GM12878 (cell line): ENCODE measurements at regions not wholly inside any gene's neighbourhood (a gene's known extent, or its start where the extent isn't known, plus 50 kb on each side); places are given as distances from the start of the nearest gene placed in this dataset.

Experiments used
- ATAC-seq: fragments of 200-7000 bp; cut with Tn5 transposase; 3 replicates; pipeline ENCODE4 v1.9.1; 2020; ENCODE audit warnings: mild to moderate bottlenecking, moderate library complexity
- BruUV-seq: library from RNA; stranded (reverse); fragments of 400-500 nt; replicated peaks from 2 replicates; lab custom pipeline; 2021; lab: Mats Ljungman, UMichigan
- CTCF ChIA-PET: fragments of 300-600 bp; sonication (Branson Sonifier 250); formaldehyde crosslinking; extraction: SDS; loops from one replicate; lab custom pipeline; 2021; ENCODE audit warnings: inconsistent platforms; lab: Yijun Ruan, JAX
- POLR2A ChIA-PET: fragments of 350-600 bp; formaldehyde crosslinking; extraction: SDS; loops from one replicate; lab custom pipeline; 2021; ENCODE audit warnings: inconsistent platforms; lab: Charles Lee
- RAD21 ChIA-PET: fragments of 300-600 bp; sonication (Branson Sonifier 250); formaldehyde crosslinking; loops from one replicate; lab custom pipeline; 2023; ENCODE audit warnings: antibody characterized with exemption; ENCODE audit not compliant: unreplicated experiment; lab: Charles Lee
- SMC1A ChIA-PET: fragments of 300-600 bp; sonication (Branson Sonifier 250); formaldehyde crosslinking; loops from one replicate; lab custom pipeline; 2023; ENCODE audit not compliant: unreplicated experiment, uncharacterized antibody; lab: Charles Lee
- DNase-seq: peaks from one replicate; pipeline ENCODE4 v3.0.0-alpha.2; 2011; ENCODE audit warnings: low read depth, low spot score
- FAIRE-seq: peaks from 3 replicates; lab custom pipeline; 2011; peaks lifted over from hg19 to GRCh38; lab: Jason Lieb, UNC
- H2AFZ ChIP-seq: 2 replicates; pipeline ENCODE4 v1.6.0; 2011; ENCODE audit warnings: low read depth, low read length, control low read depth; ENCODE audit not compliant: control insufficient read depth
- H3K27ac ChIP-seq: 2 replicates; pipeline ENCODE4 v1.5.1; 2011; ENCODE audit warnings: control low read depth; ENCODE audit not compliant: control insufficient read depth, insufficient read depth
- H3K27me3 ChIP-seq, 2 experiments: replicated peaks in 1 of 2; 2 replicates each; pipeline versions ENCODE4 v1.6.0 to v1.6.1; 2011; ENCODE audit warnings: low read length in 1 of 2; ENCODE audit not compliant: control insufficient read depth in 2 of 2, insufficient read depth in 2 of 2
- H3K36me3 ChIP-seq, 2 experiments: 2 replicates each; pipeline ENCODE4 v1.5.1; 2011; ENCODE audit warnings: low read length in 1 of 2; ENCODE audit not compliant: control insufficient read depth in 2 of 2, insufficient read depth in 2 of 2
- H3K4me1 ChIP-seq: 2 replicates; pipeline ENCODE4 v1.6.1; 2011; ENCODE audit warnings: mild to moderate bottlenecking, low read length, moderate library complexity, mixed read lengths; ENCODE audit not compliant: control insufficient read depth, insufficient read depth
- H3K4me2 ChIP-seq: 2 replicates; pipeline ENCODE4 v1.6.0; 2011; ENCODE audit warnings: control low read depth; ENCODE audit not compliant: control insufficient read depth, insufficient read depth
- H3K4me3 ChIP-seq: fragments of 200-600 bp; sonication (generic); 2 replicates; pipeline ENCODE4 v1.5.1; 2016
- H3K79me2 ChIP-seq: 2 replicates; pipeline ENCODE4 v1.6.0; 2011; ENCODE audit warnings: low read length; ENCODE audit not compliant: control insufficient read depth, insufficient read depth
- H3K9ac ChIP-seq: 2 replicates; pipeline ENCODE4 v1.8.0; 2011; ENCODE audit warnings: low read length, control low read depth, mixed read lengths; ENCODE audit not compliant: control insufficient read depth, insufficient read depth
- H3K9me3 ChIP-seq: replicated peaks from 3 replicates; pipeline ENCODE4 v1.5.1; 2011; ENCODE audit warnings: mild to moderate bottlenecking, low read length; ENCODE audit not compliant: control insufficient read depth, insufficient read depth
- H4K20me1 ChIP-seq: 2 replicates; pipeline ENCODE4 v1.6.0; 2011; ENCODE audit not compliant: control insufficient read depth, insufficient read depth
- ETV6 ChIP-seq, 2 experiments: fragments of 450-650 bp in 1 of 2; IDR thresholded peaks in 1 of 2; conservative IDR thresholded peaks in 1 of 2; 2 replicates each; pipeline ENCODE4 v1.6.1; 2014; ENCODE audit warnings: antibody characterized with exemption in 1 of 2, borderline replicate concordance in 1 of 2, low read depth in 1 of 2, mild to moderate bottlenecking in 1 of 2, moderate library complexity in 1 of 2
- HDGF ChIP-seq: fragments of 450-650 bp; IDR thresholded peaks from 2 replicates; pipeline ENCODE4 v1.6.1; 2016; ENCODE audit warnings: antibody characterized with exemption
- IRF3 ChIP-seq: fragments of 450-650 bp; IDR thresholded peaks from 2 replicates; pipeline ENCODE4 v1.6.1; 2014; ENCODE audit warnings: mild to moderate bottlenecking
- JUND ChIP-seq: IDR thresholded peaks from 2 replicates; pipeline ENCODE4 v1.6.1; 2012; ENCODE audit warnings: low read depth, mild to moderate bottlenecking, low read length, improper control_type of control experiment, moderate library complexity
- KAT2A ChIP-seq: conservative IDR thresholded peaks from 2 replicates; pipeline ENCODE4 v1.6.1; 2011; ENCODE audit warnings: low read depth, low read length; ENCODE audit not compliant: control insufficient read depth
- KLF5 ChIP-seq: fragments of 450-650 bp; IDR thresholded peaks from 2 replicates; pipeline ENCODE4 v1.6.1; 2014; ENCODE audit warnings: mild to moderate bottlenecking; ENCODE audit not compliant: partially characterized antibody
- NFXL1 ChIP-seq: fragments of 450-650 bp; IDR thresholded peaks from 2 replicates; pipeline ENCODE4 v1.6.1; 2017; ENCODE audit warnings: antibody characterized with exemption, mild to moderate bottlenecking, borderline replicate concordance
- NR2C2 ChIP-seq: IDR thresholded peaks from 2 replicates; pipeline ENCODE4 v1.6.1; 2011; ENCODE audit warnings: borderline replicate concordance, low read depth; ENCODE audit not compliant: control insufficient read depth, insufficient read length
- PBX3 ChIP-seq: IDR thresholded peaks from 2 replicates; pipeline ENCODE4 v1.6.1; 2011; ENCODE audit warnings: mild to moderate bottlenecking, low read depth, low read length, moderate library complexity; ENCODE audit not compliant: insufficient replicate concordance
- PML ChIP-seq: IDR thresholded peaks from 2 replicates; pipeline ENCODE4 v1.6.1; 2012; ENCODE audit warnings: low read length, inconsistent platforms
- POU2F2 ChIP-seq: IDR thresholded peaks from 3 replicates; pipeline ENCODE4 v1.6.1; 2011; ENCODE audit warnings: low read depth, mild to moderate bottlenecking, low read length, borderline replicate concordance
- SREBF2 ChIP-seq: IDR thresholded peaks from 2 replicates; pipeline ENCODE4 v1.6.1; 2012; ENCODE audit warnings: mild to moderate bottlenecking, low read length
- TCF7 ChIP-seq: IDR thresholded peaks from 2 replicates; pipeline ENCODE4 v1.6.1; 2014; ENCODE audit warnings: antibody characterized with exemption, borderline replicate concordance
- ZNF207 ChIP-seq: fragments of 450-650 bp; IDR thresholded peaks from 2 replicates; pipeline ENCODE4 v1.6.1; 2014; ENCODE audit warnings: antibody characterized with exemption, mild to moderate bottlenecking, borderline replicate concordance
- in situ Hi-C: fragments of 300-500 bp; cut with MboI; formaldehyde crosslinking; loops from 9 replicates; pipeline ENCODE4 v1.14.3; 2018; ENCODE audit warnings: mixed read lengths
- intact Hi-C: fragments of 100-400 bp; cut with micrococcal nuclease; formaldehyde crosslinking; loops from one replicate; pipeline ENCODE4 v1.14.2; 2022; ENCODE audit not compliant: unreplicated experiment

- TF ChIP-seq POU2F2 (no peak), NFXL1 (no peak), JUND (no peak), HDGF (no peak), PML (no peak), SREBF2 (no peak)
Observed at GRCh38 chr13:89574077-89574476, 1773.4 kb upstream of the MIR17HG start (continued).

GRCh38 chr13:89577301-89577700 lies 1770.2 kb upstream of the MIR17HG start:
- no TSS peak for BruUV-seq
- H3K27ac ChIP-seq: no peak overlapping the region
- ChIA-PET CTCF (interaction anchor here (1.1 kb wide), 1 partner anchor 212 kb away, joined by 3 read pairs; no protein-coding TSS in a partner anchor), POLR2A (no interaction called here), RAD21 (no interaction called here), SMC1A (no interaction called here)
- no peak overlapping the region for H3K4me3 ChIP-seq
- no peaks in the 10 kb centered on the region for H4K20me1 ChIP-seq
- no peak overlapping the region for H3K9ac ChIP-seq
- in situ Hi-C loops: no loop called here
- no peaks in the 10 kb centered on the region for H3K27me3 ChIP-seq
- H3K79me2 ChIP-seq: no peaks in the 10 kb centered on the region
- ATAC-seq (no peak), FAIRE-seq (no peak), DNase-seq (no peak)
- H3K36me3 ChIP-seq: no peaks in the 10 kb centered on the region
- no peak overlapping the region for H3K4me2 ChIP-seq
- TF ChIP-seq ZNF207 (no peak), ETV6 (conservative IDR thresholded peaks at IDR 0.05 in 1 of 2, IDR thresholded peaks at IDR 0.05 in 1 of 2; ENCODE audit: borderline replicate concordance in 1 of 2, low read depth in 1 of 2) (no peak), PBX3 (no peak), KLF5 (no peak), KAT2A (no peak), IRF3 (no peak), NR2C2 (no peak), TCF7 (no peak)
- no peaks in the 10 kb centered on the region for H3K9me3 ChIP-seq
- H3K4me1 ChIP-seq: no peaks in the 10 kb centered on the region
- H2AFZ ChIP-seq: no peak overlapping the region
- intact Hi-C loops: no loop called here
